Fibroblast of skin of abdomen (primary cell): ENCODE measurements at regions not wholly inside any gene's neighbourhood (a gene's known extent, or its start where the extent isn't known, plus 50 kb on each side); places are given as distances from the start of the nearest gene placed in this dataset.
"Not testable (repeated sequence)": the region's sequence is repeated elsewhere in the genome, so short reads cannot be mapped to it uniquely, and the experiment has no call there.

Experiments used
- DNase-seq: peaks from one replicate; pipeline ENCODE4 v3.0.0-alpha.2; 2013

- no peak for DNase-seq
Measured at GRCh38 chr12:131422187-131422520, 288.7 kb upstream of the SFSWAP start.

- no peak for DNase-seq
Measured at GRCh38 chr12:131422744-131423143, 288.1 kb upstream of the SFSWAP start.

- no peak for DNase-seq
Measured at GRCh38 chr12:131424270-131424669, 286.6 kb upstream of the SFSWAP start.

GRCh38 chr12:131425112-131426075, 285.5 kb upstream of the SFSWAP start:
- no peak for DNase-seq

- DNase-seq: no peak
Measured at GRCh38 chr12:131428091-131428685, 282.7 kb upstream of the SFSWAP start.

DNA sequence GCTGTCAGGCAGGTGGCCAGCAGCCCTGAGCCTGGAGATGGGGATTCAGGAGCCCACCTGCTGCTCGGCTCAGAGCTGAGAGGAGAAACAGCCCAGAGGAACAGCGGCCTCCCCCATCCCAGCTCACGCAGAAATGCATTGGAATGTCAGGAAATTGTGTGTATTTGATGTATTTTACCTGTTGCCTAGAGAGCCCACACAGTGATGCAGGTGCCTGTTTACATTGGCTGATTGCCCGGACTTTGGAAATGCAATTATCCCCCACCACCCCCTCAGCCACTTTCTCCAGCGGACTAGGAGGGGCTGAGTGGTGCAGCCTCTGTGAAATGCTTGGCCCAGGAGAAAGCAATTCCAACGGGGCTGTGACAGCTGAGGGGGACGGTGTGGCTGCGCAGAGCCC, 281.7 kb upstream of the SFSWAP start:
- not testable (repeated sequence) for DNase-seq

DNA sequence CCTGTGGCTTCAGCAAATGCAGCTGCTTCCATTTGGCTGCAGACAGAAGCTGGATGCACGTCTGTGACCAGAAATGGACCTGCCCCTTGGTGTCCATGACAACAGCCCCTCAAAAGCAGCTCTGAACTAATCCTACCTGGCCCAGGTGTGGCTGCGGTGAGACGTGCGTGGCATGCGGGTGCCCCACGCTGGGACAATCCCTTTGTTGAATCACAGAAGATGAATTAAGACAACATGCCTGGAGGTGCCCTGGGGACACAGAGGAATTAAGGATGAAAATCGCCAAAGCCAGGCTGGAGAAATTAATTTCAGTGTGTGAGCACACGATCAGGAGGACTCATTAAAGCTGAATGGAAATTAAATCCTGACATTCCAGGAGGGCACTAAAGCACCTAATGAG, 281.2 kb upstream of the SFSWAP start:
- DNase-seq: not testable (repeated sequence)

- no peak for DNase-seq
Measured at GRCh38 chr12:131430158-131430742, 280.6 kb upstream of the SFSWAP start.

DNA sequence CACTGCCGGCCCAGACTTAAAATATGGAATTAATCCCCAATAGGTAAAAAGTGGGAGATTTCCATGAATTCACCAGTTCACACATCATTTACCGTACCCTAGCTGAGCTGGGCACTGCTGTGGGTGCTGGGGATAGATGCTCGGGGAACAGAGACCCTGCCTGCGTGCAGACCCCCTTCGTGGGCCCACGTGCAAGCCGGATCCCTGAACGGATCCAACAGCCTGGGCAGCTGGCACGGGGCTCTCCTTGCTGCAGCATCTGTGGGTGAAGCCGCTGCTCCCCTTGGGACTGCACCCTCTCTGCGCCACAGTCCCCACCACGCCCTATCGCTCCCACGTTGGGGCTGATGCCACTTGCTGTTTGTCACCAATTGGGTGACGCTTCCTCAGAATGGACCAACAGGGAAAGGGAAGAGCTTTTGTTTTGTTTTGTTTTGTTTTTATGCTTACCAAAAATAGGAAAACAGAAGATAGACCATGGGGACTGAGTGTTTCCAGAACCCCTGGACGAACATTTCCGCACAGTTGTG, 279.7 kb upstream of the SFSWAP start:
- DNase-seq: not testable (repeated sequence)

DNA sequence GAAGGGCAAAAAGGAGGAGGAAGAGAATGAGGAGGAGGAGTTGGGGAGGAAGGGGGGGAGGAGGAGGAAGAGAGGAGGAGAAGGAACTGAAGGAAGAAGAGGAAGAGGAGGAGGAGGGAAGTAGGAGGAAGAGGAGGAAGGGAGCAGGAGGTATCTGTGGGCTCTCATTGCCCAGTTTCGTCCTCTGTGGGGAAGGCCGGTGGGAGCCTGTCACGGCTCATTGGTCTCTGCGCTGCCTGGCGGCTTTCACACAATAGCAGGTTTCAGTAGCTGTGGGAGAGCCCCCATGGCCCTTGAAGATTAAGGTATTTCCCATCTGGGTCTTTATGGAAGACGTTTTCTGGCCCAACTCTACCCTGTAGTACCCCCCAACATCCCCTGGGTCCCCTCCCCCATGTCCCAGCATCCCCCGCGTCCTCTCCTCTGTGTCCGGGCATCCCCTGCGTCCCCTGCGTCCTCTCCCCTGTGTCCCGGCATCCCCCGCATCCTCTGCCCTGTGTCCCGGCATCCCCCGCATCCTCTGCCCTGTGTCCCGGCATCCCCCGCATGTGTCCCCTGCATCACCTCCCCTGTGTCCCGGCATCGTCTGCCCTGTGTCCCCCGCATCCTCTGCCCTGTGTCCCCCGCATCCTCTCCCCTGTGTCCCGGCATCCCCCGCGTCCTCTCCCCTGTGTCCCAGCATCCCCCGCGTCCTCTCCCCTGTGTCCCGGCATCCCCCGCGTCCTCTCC, 278.2 kb upstream of the SFSWAP start:
- DNase-seq: no peak

GRCh38 chr12:131434208-131435125, 276.4 kb upstream of the SFSWAP start:
- DNase-seq: no peak

GRCh38 chr12:131436922-131437705, 273.8 kb upstream of the SFSWAP start:
- DNase-seq: no peak

DNA sequence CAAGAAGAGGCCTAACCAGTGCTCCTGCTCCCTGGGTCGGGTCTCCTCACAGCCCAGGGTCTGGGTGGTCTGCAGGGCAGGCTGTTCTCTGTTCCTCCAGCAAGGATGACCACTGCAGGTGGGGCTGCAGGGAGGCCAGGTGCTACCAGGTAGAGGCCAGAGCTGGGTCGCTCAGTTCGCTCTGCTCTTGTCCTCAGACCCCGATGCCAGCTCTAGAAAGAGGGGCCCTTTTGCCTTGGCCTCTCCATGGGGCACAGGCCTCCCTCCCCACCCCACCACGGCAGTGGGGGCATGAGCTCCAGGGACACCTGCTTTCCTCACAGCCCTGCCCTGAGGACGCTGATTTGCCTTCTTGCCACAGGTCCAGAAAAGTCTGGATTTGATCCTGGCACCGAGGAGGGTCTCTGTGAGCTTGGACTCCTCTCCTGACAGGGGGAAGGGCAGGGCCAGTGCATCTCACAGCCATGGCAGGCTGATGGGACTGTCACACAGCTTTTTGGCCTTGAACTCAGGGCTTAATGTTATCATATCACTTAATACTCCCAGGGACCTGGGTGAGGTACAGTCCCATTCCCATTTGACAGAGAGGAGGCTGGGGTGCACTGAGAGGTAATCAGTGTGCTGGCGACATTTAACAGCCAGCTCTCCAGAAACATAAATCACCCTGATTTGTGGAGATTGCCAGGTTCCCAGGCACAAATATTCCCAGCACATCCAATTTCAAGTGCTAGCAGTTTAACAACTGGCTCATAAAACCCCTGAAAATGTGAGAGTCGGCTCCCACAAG, 273.0 kb upstream of the SFSWAP start:
- DNase-seq: no peak

DNA sequence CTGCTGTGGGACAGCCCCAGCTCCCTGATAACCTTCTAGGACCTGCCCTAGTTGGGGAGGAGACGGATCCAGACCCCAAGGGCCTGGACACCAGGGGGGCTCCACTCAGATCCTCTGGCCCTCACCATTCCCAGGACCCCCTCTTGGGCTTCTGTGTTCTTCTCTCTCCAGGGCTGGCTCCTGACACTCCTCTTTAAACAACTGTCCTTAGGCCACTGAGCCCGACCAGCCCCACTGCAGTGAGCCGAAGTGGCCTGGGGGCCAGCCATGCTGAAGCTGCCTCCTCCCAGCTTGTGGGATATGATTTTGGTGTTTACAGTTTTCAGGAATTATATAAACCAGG, 272.4 kb upstream of the SFSWAP start:
- not testable (repeated sequence) for DNase-seq

- DNase-seq: no peak
Measured at GRCh38 chr12:131438881-131439280, 272.0 kb upstream of the SFSWAP start.

DNA sequence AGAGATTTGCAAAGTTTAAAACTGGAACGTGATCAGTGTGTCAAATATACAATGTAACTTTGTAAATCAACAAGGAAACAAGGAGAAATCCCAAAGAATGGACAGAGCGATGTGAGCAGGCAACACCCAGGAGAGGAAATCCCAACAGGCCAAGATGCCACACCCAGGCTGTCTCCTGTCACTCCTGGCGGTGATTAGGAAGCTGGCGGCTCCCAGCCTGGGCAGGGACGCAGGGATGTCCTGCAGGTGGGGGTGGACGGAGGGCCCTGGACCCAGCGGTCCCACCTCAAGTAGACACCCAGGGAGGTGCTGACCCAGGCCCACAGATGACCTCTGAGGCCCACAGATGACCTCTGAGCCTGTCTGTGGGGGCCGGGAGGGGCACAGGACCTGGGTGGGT, 271.1 kb upstream of the SFSWAP start:
- DNase-seq: not testable (repeated sequence)

- not testable (repeated sequence) for DNase-seq
Measured at GRCh38 chr12:131440209-131441059, 270.5 kb upstream of the SFSWAP start.

DNA sequence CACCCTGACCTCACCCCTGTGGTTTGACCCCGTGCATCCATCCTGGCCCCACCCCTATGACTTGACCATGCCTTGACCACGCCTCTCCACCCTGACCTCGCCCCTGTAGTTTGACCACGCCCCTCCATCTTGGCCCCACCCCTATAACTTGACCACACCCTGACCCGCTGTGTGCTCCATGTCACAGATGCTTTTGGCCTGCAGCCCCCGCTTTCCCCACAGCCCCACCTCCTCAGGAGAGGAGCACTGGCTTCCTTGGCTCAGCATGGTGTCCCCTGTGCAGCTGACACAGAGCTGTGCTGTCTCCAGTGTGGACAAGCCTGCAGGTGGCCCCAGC, 269.9 kb upstream of the SFSWAP start:
- DNase-seq: no peak
